Femur (tissue), 1 donor: ENCODE measurements at regions not wholly inside any gene's neighbourhood (a gene's known extent, or its start where the extent isn't known, plus 50 kb on each side); places are given as distances from the start of the nearest gene placed in this dataset.
"Not testable (repeated sequence)": the region's sequence is repeated elsewhere in the genome, so short reads cannot be mapped to it uniquely, and the experiment has no call there.

ENCODE experiments used
- DNase-seq: peaks from one replicate; pipeline ENCODE4 v3.0.0-alpha.2; 2017

DNA sequence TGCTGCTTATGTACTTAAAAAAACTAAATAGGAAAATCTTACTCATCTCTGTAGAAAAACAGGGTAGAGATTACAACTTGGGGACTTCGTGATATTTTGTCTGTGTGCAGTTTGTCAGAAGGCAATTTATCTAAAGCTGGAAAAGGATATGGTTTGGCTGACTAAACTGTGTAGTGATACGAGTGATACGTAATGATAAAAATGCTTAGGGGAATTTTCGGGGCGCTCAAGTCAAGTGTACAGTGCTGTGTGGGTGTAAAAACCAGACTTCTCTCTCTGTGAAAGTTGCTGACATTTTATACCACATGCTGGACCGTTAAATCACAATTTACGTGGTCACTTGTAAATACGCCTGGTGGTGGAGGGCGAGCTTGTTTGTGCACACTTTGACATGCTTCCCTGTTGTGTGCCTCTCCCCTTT is 221.7 kb downstream of the KCNRG start:
- DNase-seq, result no peak

DNA sequence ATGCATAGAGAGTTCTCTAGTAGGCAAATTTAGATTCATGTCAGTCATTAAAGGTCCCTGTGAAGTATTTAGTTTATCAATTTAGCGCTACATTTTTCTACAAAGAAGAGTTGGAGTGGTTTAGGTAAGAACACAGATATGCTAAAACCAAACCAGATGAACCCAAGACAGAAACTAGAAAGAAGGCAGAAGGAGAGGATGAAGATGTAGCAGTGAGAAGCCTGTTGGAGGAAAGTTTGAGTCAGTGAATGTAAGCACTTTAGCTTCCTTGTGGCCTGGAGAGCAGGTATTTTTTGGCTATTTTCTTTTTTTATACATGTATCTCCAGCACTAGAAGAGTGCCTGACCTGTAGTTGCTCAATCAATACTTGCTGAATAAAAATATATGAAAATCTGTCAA is 223.7 kb downstream of the KCNRG start:
- DNase-seq, result no peak

DNA sequence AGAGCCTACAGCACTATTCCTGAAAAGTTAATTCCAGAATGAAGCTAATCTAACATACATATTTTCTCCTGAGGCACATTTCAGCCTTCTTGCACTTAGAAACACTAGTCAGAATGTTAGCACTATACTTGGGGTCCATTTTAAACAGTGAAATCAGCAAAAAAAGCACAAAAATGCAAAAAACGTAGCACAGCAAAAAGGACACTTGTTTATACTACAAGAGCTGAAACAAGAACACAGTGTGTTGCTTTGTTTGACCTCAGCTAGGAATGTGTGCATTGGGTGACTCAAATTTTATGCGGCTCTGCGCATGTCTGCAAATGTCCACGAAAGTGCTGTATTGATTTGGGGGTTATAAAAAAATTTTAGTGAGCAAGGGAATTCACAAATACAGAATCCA is 226.2 kb downstream of the KCNRG start:
- no peak for DNase-seq

DNA sequence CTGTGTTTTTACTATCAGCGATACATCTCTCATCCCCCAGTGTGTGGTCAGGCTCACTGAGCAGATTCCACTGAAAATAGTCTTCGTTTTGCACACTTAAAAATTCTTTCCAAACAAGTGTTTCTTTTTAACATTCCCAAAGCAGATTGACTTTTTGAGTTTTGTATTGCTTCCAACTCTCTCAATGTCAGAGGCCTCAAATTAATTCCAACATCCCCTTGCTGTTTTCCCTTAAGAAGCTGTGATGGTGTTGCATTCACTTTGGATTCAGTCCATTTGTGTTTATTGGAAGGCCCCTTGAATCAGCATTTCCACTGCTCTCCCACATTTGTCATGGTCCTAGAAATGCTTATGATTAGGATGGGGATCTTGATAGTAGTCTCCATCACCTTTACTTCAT is 228.7 kb downstream of the KCNRG start:
- no peak for DNase-seq

DNA sequence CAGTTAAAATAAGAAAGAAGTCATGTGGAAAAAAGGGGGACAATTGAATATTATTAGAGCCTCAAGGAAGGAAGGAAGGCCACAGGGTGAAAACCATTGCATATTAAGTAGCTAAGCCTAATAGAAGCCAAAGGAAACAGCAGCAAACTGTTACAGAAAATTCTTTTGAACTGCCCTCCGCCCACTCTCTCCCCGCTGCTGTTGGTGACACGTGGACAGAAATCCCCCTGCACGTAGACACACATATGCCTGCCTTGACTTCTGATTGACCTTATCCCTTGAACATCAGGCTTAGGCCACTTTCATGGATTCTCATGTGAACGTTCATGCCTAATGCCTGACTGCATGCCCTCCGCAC is 229.1 kb downstream of the KCNRG start:
- DNase-seq, result no peak

DNA sequence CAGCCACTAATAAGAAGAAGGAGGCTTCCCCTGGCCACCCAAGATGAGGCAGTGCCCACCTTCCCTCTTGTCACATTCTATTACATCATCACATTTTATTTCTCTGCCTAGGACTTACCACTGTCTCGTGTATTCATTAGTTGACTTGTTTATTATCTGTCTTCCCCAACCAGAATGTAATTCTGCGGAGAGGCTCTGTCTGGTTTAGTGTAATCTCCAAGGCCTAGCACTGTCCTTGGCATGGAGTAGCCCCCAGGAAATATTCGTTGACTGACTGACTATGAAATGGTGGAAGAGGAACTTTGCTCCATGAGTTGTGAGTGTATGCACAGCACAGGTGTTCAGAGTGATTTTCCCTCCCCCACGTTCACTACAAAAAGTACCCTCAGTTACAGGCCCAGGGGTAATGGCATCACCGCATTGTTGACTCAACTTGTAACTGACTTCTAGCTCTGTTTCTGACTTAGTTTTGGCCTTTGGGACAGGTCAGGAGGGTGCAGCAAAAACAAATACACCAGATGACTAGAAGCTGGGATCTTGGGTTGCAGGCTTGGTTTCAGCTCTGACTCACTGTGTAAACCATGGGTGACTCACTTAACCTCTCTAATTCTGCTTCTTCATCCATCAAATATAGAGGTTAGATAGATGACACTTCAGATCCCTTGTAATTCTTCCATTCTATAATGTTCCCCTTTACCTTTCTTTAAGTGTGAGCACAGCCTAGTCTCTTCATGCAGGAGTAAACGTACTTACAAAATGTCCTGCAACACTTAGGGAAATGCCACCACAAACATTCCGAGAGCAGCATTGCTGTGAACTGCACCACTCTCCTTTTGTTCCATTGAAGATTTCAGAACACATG is 229.7 kb downstream of the KCNRG start:
- no peak for DNase-seq

DNA sequence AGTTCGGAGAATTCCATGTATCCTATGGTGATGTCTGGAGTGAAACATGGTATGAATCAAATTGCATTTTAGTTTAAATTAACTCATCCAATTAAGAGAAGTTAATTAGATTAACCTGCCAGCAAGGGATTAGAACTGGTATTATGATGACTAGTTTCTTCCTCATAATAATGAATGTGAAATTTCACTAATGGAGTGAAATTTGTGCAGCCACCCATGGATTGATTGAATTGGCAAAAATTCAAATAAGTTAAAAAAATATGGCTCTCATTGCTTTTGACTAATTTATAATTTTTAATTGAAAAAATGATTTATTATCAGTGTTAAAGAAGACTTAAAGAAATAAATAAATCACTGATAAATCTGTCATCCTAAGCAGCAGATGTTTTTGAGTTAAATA is 232.0 kb downstream of the KCNRG start:
- no peak for DNase-seq

DNA sequence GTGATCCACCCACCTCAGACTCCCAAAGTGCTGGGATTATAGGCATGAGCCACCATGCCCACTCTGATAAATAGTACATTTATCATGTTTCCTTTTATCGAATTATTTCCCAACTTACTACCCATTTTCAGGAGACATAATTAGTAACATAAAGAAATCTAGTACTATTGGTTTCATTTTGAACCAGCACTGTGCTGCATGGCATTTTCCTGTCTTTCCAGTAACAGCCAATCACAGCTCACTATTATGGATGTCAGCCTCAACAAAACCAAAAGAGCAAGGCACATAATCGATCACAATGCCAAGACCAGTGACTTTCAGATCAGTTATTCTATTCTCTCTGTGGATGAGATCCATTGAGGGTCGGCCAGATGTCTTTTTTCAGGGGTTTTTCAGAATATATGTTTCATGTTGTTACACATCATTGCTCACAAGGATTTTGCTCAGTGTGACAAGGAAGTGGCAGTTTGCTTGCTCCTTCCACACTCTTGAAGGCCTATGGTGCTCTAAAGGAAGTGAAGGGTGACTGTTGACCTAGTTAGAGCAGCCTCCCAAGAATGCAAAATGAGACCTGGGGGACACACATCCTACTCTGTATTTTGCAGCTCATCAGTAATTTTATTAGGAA is 233.4 kb downstream of the KCNRG start:
- no peak for DNase-seq

DNA sequence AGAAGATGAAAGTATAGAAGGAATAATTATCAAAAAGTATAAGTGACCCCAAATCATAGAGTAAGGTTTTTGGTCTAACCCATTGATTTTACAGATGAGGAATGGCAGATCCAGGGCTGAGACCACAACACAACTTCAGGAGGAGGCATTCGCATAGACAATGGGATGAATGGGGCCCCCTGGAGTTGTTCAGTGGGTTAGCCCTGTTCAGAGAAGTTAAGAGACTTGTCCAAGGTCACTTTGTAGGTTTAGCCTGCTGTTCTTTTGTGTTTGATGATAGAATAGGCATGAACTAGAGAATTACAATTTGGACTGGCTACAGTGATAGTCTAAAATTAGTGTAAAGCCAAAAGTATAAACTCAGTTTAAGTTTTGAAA is 233.9 kb downstream of the KCNRG start:
- no peak for DNase-seq

DNA sequence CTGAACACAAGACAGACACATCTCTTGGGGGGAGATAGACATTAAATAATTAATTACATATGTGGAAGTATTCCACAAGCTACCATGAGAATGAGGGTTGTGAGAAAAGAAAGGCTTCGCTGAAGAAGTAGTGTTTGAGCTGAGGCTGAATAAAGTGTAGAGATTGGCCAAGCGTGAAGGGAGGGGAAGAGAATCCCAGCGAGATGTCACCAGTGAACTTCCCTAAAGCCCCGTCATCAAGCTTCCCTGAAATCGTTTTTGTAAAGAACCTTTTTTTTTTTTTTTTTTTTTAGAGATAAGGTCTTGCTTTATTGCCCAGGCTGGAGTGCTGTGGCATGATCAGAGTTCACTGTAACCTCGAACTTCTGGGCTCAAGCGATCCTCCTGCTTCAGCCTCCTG is 235.2 kb downstream of the KCNRG start:
- DNase-seq, result no peak

DNA sequence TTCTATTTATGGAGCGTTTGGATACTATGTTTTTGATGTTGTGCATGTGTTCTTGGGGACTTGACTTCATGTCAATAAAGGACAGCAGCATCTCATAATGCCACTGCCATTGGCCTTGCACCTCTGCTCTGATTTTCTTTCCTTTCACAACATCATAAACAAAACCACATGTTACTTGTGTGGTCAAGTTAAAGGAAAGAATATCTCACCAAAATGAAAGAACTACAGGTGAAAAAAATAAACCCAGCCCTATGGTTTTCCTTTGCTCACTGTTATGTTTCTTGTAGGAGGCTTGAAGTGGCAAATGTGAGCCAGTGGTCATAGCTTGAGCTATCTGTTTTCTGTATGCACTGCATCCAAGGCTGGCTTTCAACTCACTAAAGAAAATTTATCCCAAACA is 240.4 kb downstream of the KCNRG start:
- DNase-seq, result no peak

DNA sequence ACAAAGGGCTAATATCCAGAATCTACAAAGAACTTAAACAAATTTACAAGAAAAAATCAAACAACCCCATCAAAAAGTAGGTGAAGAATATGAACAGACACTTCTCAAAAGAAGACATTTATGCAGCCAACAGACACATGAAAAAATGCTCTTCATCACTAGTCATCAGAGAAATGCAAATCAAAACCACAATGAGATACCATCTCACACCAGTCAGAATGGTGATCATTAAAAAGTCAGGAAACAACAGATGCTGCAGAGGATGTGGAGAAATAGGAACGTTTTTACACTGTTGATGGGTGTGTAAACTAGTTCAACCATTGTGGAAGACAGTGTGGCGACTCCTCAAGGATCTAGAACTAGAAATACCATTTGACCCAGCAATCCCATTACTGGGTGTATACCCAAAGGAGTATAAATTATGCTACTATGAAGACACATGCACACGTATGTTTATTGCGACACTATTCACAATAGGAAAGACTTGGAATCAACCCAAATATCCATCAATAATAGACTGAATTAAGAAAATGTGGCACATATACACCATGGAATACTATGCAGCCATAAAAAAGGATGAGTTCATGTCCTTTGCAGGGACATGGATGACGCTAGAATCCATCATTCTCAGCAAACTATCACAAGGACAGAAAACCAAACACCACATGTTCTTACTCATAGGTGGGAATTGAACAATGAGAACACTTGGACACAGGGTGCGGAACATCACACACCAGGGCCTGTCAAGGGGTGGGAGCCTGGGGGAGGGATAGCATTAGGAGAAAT is 241.5 kb downstream of the KCNRG start:
- DNase-seq, result not testable (repeated sequence)

DNA sequence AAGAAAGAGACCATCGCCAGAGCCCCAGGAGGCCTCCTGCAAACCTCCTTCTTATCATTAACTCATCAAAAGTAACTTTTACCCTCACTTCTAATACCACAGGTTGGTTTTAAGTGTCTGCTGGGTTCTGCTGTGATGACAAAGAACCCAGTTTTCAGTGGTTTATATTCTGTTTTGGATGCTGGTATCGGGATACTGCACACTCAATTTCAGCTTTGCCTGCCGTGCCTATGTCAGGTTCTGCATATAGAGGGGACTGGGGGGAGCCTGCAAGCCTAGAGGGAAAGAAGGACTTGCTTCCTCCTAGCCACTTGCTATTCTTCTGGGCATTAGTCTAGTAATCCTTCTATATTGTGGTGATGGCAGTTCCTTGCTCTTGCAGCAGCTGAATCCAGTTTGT is 242.4 kb downstream of the KCNRG start:
- DNase-seq, result no peak

DNA sequence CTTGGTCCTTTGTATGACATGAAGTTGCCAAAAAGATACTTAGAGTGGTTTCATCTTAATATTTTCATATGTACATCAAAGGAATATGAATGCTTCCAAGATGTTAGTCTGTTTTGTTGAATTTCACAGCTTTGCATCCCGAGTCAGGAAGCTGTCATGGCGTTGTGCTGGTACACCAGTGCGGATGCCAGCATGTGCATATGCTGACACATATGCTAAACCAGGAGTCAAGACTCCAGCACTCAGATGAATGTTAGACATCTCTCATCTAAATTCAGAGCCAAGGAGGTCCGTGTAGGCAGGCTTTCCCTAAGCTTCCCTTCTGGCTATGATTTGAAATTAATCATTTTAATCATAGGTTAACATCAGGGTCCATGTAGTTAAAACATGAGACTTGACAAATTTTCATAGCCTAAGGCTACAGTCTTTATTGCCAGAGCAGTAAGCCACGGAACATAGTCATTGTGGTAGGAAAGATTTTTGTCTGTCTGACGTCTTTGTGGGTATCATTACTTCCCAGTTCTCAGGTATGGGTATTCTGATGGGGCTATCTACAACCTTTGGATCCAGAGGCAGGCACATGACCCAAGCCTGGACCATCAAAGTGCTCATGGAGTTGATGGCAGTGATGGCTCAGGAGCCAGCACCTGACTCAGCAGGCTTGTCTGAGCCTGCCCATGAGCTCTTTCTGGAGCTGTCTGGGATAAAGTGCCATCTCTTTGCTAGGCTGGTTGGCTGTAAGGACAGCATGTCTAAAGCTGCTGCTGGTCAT is 246.1 kb downstream of the KCNRG start:
- DNase-seq, result no peak

DNA sequence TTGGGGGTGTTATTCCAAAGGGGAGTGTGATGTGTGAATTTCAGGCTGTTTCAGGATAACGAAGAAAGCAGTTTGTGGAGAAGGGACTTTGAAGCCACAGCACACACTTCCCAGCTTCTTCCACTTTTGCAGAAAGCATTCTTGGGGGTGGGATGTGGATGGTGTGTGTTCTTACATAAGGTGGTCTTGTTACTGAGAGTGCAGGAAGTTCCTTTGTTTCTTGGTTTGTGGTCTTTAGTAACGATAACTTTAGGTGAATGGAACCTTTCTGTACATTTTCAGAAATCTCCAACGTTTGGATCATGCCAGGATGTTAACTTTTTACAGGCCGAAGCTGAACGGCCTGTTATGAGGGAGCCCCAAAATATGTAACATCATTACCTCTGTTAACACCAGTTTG is 251.8 kb downstream of the KCNRG start:
- no peak for DNase-seq

DNA sequence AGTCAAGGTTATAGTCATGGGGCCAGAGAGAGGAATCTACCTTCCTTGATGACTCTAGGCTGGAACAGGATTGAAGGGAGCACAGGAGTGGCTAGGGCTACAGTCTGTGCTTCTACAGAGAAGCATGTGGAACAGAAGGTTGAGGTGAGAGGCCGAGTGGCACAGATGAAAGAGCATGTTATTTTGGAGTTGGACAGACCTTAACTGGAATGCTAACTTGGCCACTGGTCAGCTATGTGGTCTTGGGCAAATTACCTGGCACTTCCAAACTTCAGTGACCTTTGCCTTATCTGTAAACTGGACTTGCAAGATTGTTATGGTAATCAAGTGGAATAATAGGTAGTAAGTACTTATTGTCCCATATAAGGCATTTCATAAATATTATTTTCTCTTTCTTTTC is 252.7 kb downstream of the KCNRG start:
- DNase-seq, result no peak

DNA sequence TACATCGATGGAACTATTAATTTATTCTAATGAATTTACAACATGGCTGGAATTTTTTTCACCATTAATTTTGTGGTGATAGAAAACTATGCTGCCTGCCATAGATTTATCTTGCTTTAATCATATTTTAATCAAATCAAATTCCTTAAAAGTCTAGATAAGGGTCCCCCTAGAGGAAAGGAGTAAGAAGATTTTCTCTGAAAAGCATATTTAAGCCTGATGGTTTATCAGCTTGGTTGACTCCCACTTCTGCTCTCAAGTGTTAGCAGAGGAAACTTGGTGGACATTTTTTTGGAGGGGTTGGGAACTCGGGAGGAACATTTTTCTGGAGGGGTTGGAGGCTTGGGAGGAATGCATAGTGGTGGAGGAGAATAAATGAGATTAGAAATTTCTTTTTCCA is 253.3 kb downstream of the KCNRG start:
- DNase-seq, result no peak

DNA sequence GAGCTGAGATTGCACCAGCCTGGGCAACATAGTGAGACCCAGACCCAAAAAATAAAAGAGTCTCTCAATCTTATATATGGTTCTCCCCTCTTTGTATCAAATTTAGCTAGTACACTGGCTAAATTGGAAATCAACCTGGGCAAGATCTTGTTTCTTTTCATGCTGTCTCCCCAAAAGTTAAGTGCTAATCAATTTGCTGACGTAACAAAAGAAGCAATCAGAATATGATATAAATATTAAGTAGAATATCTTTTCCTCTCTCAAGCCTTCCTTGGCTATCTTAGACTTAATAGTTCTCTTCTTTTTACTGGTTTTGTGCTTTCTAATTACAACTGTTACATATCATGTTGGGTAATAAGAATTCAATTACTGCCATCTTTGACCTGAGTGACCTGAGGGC is 258.9 kb downstream of the KCNRG start:
- no peak for DNase-seq

DNA sequence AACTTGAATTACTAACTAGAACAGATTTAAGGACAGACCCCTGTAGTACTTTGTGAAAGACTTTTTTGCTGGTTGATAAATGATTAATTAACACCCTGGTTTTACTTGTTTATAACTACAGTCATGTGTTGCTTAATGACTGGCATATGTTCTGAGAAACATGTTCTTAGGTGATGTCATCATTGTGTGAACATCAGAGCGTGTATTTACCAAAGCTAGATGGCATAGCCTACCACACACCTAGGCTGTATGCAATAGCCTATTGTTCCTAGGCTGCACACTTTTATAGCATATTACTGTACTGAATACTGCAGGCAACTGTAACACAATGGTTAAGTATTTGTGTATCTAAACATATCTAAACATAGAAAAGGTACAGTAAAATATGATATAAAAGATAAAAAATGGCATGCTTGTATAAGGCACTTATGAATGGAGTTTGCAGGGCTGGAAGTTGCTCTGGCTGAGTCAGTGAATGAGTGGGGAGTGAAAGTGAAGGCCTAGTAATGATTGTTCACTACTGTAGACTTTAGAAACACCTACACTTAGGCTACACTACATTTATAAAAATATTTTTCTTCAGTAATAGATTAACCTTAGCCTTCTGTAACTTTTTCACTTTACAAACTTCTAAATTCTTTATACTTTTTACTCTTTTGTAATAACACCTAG is 260.3 kb downstream of the KCNRG start:
- no peak for DNase-seq

DNA sequence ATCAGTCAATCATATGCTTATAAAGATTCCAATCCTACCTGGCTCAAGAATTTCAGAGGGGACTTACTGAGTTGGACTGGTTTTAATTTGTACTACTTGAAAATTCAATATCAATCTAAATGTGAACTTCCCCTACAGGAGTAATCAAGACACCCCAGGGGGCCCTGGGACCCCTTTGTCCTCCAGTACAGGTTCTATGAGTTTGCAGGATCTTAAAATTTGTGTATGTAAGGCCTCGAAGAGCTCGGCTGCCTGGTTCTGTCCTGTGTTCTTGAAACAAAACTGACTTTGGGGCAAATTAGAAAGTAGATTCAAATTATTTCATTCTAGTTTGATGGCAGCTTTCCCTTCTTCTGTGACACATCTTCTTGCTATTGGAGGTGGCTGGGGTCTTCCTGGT is 261.3 kb downstream of the KCNRG start:
- no peak for DNase-seq

DNA sequence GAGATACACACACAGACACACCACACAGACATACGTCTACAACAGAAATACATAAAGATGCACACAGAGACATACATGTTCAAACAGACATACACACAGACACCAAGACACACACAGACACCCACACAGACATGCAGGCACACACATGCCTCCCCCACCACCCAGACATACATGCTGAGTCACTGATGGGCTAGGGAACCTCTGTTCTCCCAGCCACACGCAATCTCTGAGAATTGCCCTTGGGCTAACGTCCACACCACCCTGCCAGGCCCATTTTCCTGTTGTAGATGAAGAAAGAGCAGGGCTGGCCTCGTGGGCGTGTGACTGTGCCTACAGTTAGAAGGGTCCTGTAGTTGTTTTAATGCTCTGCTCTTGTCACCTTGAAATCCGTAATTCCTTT is 261.9 kb downstream of the KCNRG start:
- DNase-seq, result no peak

DNA sequence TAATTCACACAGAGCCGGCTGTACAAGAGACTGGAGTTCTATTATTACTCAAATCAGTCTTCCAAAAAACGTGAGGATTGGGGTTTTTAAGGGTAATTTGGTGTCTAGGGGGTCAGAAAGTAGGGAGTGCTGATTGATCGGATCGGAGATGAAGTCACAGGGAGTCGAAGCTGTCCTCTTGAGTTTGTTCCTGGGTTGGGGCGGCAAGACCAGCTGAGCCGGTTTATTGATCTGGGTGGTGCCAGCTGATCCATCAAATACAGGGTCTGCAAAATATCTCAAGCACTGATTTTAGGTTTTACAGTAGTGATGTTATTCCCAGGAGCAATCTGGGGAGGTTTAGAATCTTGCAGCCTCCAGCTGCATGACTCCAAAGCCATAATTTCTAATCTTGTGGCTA is 262.7 kb downstream of the KCNRG start:
- DNase-seq, result no peak
